NB4 (cell line): ENCODE measurements at regions not wholly inside any gene's neighbourhood (a gene's known extent, or its start where the extent isn't known, plus 50 kb on each side); places are given as distances from the start of the nearest gene placed in this dataset.
A peak's percentile ranks its signal among the peaks of the same experiment; 100 is the strongest.

ENCODE experiments used
- DNase-seq: peaks from one replicate; pipeline ENCODE4 v3.0.0; 2010; ENCODE audit warnings: low read depth
- H3K4me3 ChIP-seq: one replicate; pipeline ENCODE4 v1.5.1; 2011; ENCODE audit warnings: mild to moderate bottlenecking, low read depth, low read length, moderate library complexity
- MYC ChIP-seq: IDR thresholded peaks from 2 replicates; pipeline ENCODE4 v1.6.1; 2011; ENCODE audit warnings: low read depth, low read length
- POLR2A ChIP-seq: IDR thresholded peaks from 2 replicates; pipeline ENCODE4 v1.6.1; 2011; ENCODE audit warnings: mild to moderate bottlenecking; ENCODE audit not compliant: insufficient read length; ENCODE audit errors: extremely low read depth
- TF ChIP-seq, protein P1 (sequence below): IDR thresholded peaks from 2 replicates; pipeline ENCODE4 v1.6.1; 2011; ENCODE audit warnings: low read depth, low read length
- TF ChIP-seq, protein P2 (sequence below): IDR thresholded peaks from one replicate; pipeline ENCODE4 v1.5.1; 2012; ENCODE audit warnings: low read depth, low read length

DNA sequence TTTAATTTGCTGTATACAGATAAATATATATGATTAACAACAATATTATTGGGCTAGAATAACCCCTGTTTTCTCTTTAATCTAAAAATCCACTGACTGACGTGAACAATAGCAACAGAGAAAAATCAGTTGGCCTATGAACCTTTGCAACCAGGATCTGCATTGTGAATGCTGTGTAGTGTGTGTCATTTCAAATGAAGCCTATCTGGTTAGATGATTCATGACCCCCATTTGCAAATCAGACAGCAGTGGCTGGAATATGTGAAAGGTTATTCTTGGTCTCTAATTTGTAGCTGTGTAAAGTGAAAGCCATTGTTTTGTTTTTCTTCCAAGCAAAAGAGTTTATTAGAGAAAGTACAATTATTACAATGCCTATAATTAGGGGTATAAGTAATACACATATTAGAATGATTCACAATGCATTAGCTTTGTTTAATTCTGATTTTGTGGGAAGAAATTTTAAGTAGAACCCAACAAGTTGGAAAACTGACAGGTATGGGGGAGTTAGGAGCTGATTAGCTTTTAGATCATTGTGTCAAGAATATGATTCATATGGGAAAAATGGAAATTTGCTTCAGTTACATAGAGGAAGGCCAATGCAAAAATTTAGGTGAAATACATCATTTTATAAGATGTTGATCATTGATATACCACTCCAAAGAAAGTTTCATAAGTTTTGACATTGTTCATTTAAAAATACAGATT, 1362.2 kb upstream of the TMEFF2 start:
- no peak for TF ChIP-seq MYC
- no peak for TF ChIP-seq POLR2A
- TF ChIP-seq, protein P1, sequence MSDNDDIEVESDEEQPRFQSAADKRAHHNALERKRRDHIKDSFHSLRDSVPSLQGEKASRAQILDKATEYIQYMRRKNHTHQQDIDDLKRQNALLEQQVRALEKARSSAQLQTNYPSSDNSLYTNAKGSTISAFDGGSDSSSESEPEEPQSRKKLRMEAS, result no peak
- TF ChIP-seq, protein P2, sequence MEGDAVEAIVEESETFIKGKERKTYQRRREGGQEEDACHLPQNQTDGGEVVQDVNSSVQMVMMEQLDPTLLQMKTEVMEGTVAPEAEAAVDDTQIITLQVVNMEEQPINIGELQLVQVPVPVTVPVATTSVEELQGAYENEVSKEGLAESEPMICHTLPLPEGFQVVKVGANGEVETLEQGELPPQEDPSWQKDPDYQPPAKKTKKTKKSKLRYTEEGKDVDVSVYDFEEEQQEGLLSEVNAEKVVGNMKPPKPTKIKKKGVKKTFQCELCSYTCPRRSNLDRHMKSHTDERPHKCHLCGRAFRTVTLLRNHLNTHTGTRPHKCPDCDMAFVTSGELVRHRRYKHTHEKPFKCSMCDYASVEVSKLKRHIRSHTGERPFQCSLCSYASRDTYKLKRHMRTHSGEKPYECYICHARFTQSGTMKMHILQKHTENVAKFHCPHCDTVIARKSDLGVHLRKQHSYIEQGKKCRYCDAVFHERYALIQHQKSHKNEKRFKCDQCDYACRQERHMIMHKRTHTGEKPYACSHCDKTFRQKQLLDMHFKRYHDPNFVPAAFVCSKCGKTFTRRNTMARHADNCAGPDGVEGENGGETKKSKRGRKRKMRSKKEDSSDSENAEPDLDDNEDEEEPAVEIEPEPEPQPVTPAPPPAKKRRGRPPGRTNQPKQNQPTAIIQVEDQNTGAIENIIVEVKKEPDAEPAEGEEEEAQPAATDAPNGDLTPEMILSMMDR, result no peak
- H3K4me3 ChIP-seq, result no peak overlapping the region
- no peak for DNase-seq

DNA sequence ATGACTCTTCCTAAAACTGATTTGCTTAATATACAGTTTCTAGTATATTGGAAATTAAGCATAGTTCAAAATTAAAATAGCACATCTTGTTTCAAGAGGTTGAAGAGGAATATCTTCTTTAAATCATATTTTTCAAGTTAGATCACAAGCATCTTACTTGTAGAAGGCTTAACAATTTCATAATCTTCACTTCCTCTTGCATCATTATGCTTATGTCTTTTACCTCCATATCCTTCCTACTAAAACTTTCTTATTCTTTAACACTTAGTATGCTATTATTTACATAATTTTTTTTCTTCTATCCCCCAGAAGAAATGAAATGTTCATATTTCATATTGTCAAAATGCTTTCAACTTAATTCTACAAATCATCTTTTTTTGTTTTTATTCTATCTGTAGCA, 1354.9 kb upstream of the TMEFF2 start:
- no peak overlapping the region for H3K4me3 ChIP-seq
- no peak for TF ChIP-seq POLR2A
- TF ChIP-seq, protein P1, result no peak
- TF ChIP-seq, protein P2, result no peak
- TF ChIP-seq MYC, result no peak
- DNase-seq, result peak; percentile 8

DNA sequence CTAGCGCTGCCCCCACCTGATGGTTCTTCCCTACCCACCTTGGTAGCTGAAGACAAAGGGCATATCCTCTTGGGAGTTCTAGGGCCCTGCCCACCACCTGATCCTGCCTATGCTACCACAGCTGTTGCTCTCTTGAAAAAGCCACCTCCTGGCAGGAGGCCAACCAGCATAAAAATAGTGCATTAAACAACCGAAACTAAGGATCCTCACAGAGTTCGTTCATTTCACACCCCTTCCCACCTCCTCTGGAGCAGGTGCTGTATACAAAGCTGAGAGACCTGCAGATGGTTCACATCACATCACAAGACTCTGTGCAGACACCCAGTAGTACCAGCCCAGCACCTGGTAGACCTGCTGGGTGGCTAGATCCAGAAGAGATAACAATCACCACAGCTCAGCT, 1348.0 kb upstream of the TMEFF2 start:
- DNase-seq, result no peak

DNA sequence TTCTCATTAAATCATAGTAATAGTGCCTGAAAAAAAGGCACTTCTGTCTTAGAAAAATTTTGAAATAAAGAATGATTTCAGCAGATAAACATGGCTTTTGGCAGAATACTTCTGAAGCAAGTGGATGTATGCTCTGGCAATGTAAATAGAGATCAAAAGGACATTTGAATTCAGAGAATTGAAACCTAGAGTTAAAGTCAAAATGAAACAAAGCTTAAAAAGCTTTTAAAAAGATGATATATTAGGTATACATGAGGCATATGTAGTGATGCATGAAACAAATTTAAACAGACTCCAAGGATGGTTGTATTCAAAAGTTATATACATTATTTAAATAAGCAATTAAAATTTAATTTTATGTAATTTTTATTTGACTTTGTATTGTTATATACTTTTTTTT, 1344.5 kb upstream of the TMEFF2 start:
- DNase-seq, result no peak
- no peak overlapping the region for H3K4me3 ChIP-seq
- TF ChIP-seq MYC (no peak), POLR2A (no peak)
- TF ChIP-seq, protein P2, result no peak
- TF ChIP-seq, protein P1, result no peak

More for the DNA sequence above, 1348.0 kb upstream of the TMEFF2 start:
- TF ChIP-seq POLR2A (no peak), MYC (no peak)
- TF ChIP-seq, protein P1, result no peak
- TF ChIP-seq, protein P2, result no peak
- no peak overlapping the region for H3K4me3 ChIP-seq

DNA sequence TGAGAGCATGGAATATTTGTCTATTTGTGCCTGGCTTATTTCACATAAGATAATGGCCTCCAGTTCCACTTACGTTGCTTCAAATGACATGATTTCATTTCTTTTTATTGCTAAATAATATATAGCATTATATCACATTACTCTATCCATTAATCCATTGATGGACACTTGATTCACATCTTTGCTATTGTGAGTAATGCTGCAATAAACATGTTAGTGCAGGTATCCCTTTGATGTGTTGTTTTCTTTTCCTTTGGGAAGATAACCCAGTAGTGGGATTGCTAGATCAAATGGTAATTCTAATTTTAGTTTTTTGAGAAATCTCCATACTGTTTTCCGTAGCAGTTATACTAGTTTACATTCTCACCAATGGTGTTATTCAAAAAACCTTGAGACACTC, 1343.3 kb upstream of the TMEFF2 start:
- H3K4me3 ChIP-seq, result no peak overlapping the region
- no peak for DNase-seq
- TF ChIP-seq, protein P2, result no peak

DNA sequence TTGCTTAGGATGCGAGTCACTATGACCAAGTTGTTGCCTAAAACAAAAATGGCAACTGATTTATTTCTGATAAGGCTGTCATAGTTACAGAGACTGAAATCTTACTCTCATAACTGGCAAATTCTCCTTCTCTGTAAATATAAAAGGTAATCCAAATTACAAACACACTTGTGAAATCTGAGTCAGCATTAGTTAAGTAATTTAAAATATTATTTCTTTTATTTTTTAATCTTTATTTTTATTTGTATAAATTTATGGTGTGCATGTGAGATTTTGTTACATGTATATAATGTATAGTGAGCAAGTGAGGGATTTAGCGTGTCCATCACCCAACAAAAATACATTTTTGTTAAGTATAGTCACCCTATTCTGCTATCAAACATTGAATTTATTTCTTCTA, 1342.8 kb upstream of the TMEFF2 start:
- DNase-seq, result no peak
- no peak overlapping the region for H3K4me3 ChIP-seq
- no peak for TF ChIP-seq MYC
- TF ChIP-seq, protein P1, result no peak
- TF ChIP-seq, protein P2, result no peak
